HCT116 (cell line): ENCODE measurements at regions not wholly inside any gene's neighbourhood (a gene's known extent, or its start where the extent isn't known, plus 50 kb on each side); places are given as distances from the start of the nearest gene placed in this dataset.

ENCODE experiments used
- ATAC-seq: fragments of 200-7000 bp; cut with Tn5 transposase; 2 replicates; pipeline ENCODE4 v1.9.1; 2020; ENCODE audit warnings: mild to moderate bottlenecking, moderate library complexity
- BruUV-seq: library from RNA; stranded (reverse); fragments of 400-500 nt; replicated peaks from 2 replicates; lab custom pipeline; 2021; lab: Mats Ljungman, UMichigan
- CTCF ChIA-PET: fragments of 300-600 bp; sonication (Branson Sonifier 250); formaldehyde crosslinking; loops from one replicate; lab custom pipeline; 2021; ENCODE audit warnings: antibody characterized with exemption; lab: Charles Lee
- POLR2A ChIA-PET: fragments of 300-600, 350-600 bp; sonication (Branson Sonifier 250); formaldehyde crosslinking; loops from one replicate; lab custom pipeline; 2021; ENCODE audit warnings: antibody characterized with exemption; lab: Charles Lee
- RAD21 ChIA-PET, 2 experiments: fragments of 300-600 bp; sonication (Branson Sonifier 250); formaldehyde crosslinking; loops; one replicate each; lab custom pipeline; 2023; ENCODE audit warnings: low total read pairs in 2 of 2; ENCODE audit not compliant: uncharacterized antibody in 2 of 2, unreplicated experiment in 2 of 2, low non-redundant PET in 1 of 2; lab: Charles Lee
- DNase-seq: peaks from one replicate; pipeline ENCODE4 v3.0.0-alpha.2; 2010; ENCODE audit warnings: low read depth, low spot score
- H2AFZ ChIP-seq: fragments of 200-600 bp; shearing (Covaris generic), sonication (generic); 2 replicates; pipeline ENCODE4 v1.6.1; 2017; ENCODE audit warnings: low read depth, mixed run types, mixed read lengths, antibody characterized with exemption, low read length; ENCODE audit not compliant: poor library complexity, severe bottlenecking
- H3K27ac ChIP-seq: 2 replicates; pipeline ENCODE4 v1.5.1; 2012; ENCODE audit warnings: low read depth, low read length
- H3K27me3 ChIP-seq: fragments of 200-600 bp; sonication (generic); 2 replicates; pipeline ENCODE4 v1.6.1; 2016; ENCODE audit warnings: mixed run types, low read length, mixed read lengths; ENCODE audit not compliant: insufficient read depth
- H3K36me3 ChIP-seq, 2 experiments: fragments of 200-500 bp in 1 of 2; fragments of 200-600 bp in 1 of 2; sonication (Bioruptor generic) in 1 of 2; sonication (generic) in 1 of 2; 2 replicates each; pipeline versions ENCODE4 v1.5.1 to v1.6.1; 2014 to 2016; ENCODE audit warnings: low read length in 2 of 2, inconsistent platforms in 1 of 2, mixed read lengths in 1 of 2, mixed run types in 1 of 2; ENCODE audit not compliant: insufficient read depth in 2 of 2, control insufficient read depth in 1 of 2
- H3K4me1 ChIP-seq, 2 experiments: fragments of 200-600 bp in 1 of 2; sonication (generic) in 1 of 2; 2 replicates each; pipeline versions ENCODE4 v1.5.1 to v1.6.1; 2012 to 2017; ENCODE audit warnings: low read length in 2 of 2, inconsistent platforms in 1 of 2, mild to moderate bottlenecking in 1 of 2, mixed read lengths in 1 of 2, mixed run types in 1 of 2, moderate library complexity in 1 of 2; ENCODE audit not compliant: insufficient read depth in 2 of 2, control insufficient read depth in 1 of 2
- H3K4me2 ChIP-seq: fragments of 200-600 bp; sonication (generic); 2 replicates; pipeline ENCODE4 v1.6.1; 2017; ENCODE audit warnings: mixed run types, low read length, mixed read lengths
- H3K4me3 ChIP-seq, 2 experiments: fragments of 200-600 bp in 1 of 2; sonication (generic) in 1 of 2; replicated peaks in 1 of 2; 2 replicates each; pipeline ENCODE4 v1.5.1; 2011 to 2016; ENCODE audit warnings: low read length in 2 of 2, control low read depth in 1 of 2, low read depth in 1 of 2, mild to moderate bottlenecking in 1 of 2, mixed read lengths in 1 of 2, mixed run types in 1 of 2
- H3K79me2 ChIP-seq: fragments of 200-600 bp; sonication (generic); 2 replicates; pipeline ENCODE4 v1.6.1; 2017; ENCODE audit warnings: mild to moderate bottlenecking, mixed run types, low read length, moderate library complexity, mixed read lengths; ENCODE audit not compliant: insufficient read depth
- H3K9ac ChIP-seq: fragments of 200-600 bp; sonication (generic); 2 replicates; pipeline ENCODE4 v1.6.1; 2016; ENCODE audit warnings: low read length, mixed read lengths
- H3K9me2 ChIP-seq: fragments of 200-600 bp; sonication (generic), shearing (Covaris generic); 2 replicates; pipeline ENCODE4 v1.6.1; 2017; ENCODE audit warnings: mixed run types, mild to moderate bottlenecking, moderate library complexity; ENCODE audit not compliant: insufficient read depth
- H3K9me3 ChIP-seq, 2 experiments: fragments of 200-500 bp in 1 of 2; fragments of 200-600 bp in 1 of 2; sonication (Bioruptor generic) in 1 of 2; sonication (generic) in 1 of 2; 2 replicates each; pipeline ENCODE4 v1.6.1; 2014 to 2017; ENCODE audit warnings: low read length in 2 of 2, mixed read lengths in 2 of 2, inconsistent platforms in 1 of 2, low read depth in 1 of 2, mild to moderate bottlenecking in 1 of 2, mixed run types in 1 of 2, moderate library complexity in 1 of 2; ENCODE audit not compliant: control insufficient read depth in 1 of 2, insufficient read depth in 1 of 2
- H4K20me1 ChIP-seq: fragments of 200-600 bp; sonication (generic), shearing (Covaris generic); 2 replicates; pipeline ENCODE4 v1.6.1; 2017; ENCODE audit warnings: mixed run types, mild to moderate bottlenecking, moderate library complexity; ENCODE audit not compliant: insufficient read depth
- ATF3 ChIP-seq: IDR thresholded peaks from 2 replicates; pipeline ENCODE4 v1.6.1; 2012
- CBX3 ChIP-seq: IDR thresholded peaks from 2 replicates; pipeline ENCODE4 v1.6.1; 2012; ENCODE audit warnings: low read depth
- CEBPB ChIP-seq: IDR thresholded peaks from 2 replicates; pipeline ENCODE4 v1.6.1; 2012; ENCODE audit warnings: low read depth
- EGR1 ChIP-seq: IDR thresholded peaks from 2 replicates; pipeline ENCODE4 v1.6.1; 2012; ENCODE audit warnings: low read depth
- ELF1 ChIP-seq: IDR thresholded peaks from 2 replicates; pipeline ENCODE4 v1.6.1; 2012; ENCODE audit warnings: low read depth, borderline replicate concordance
- EZH2 ChIP-seq: fragments of 200-600 bp; sonication (generic); IDR thresholded peaks from 2 replicates; pipeline ENCODE4 v1.6.1; 2017; ENCODE audit warnings: antibody characterized with exemption, mixed run types
- FOSL1 ChIP-seq: IDR thresholded peaks from 2 replicates; pipeline ENCODE4 v1.6.1; 2012; ENCODE audit warnings: low read depth
- JUND ChIP-seq: IDR thresholded peaks from 2 replicates; pipeline ENCODE4 v1.6.1; 2012
- POLR2A ChIP-seq: IDR thresholded peaks from 2 replicates; pipeline ENCODE4 v1.7.0; 2011; ENCODE audit warnings: borderline replicate concordance; ENCODE audit not compliant: insufficient read depth, insufficient read length; ENCODE audit errors: extremely low read depth
- POLR2AphosphoS5 ChIP-seq: IDR thresholded peaks from 2 replicates; pipeline ENCODE4 v1.6.1; 2011; ENCODE audit warnings: mild to moderate bottlenecking, low read depth, low read length, moderate library complexity
- SIN3A ChIP-seq: IDR thresholded peaks from 2 replicates; pipeline ENCODE4 v1.6.1; 2012; ENCODE audit warnings: low read depth
- SRF ChIP-seq: IDR thresholded peaks from 2 replicates; pipeline ENCODE4 v1.6.1; 2012; ENCODE audit warnings: low read depth
- TCF7L2 ChIP-seq: IDR thresholded peaks from 2 replicates; pipeline ENCODE4 v1.7.0; 2011; ENCODE audit warnings: borderline replicate concordance, inconsistent platforms; ENCODE audit not compliant: insufficient read depth, insufficient read length; ENCODE audit errors: extremely low read depth
- YY1 ChIP-seq: IDR thresholded peaks from 2 replicates; pipeline ENCODE4 v1.6.1; 2011; ENCODE audit warnings: low read length, low read depth, moderate library complexity, mild to moderate bottlenecking; ENCODE audit not compliant: insufficient replicate concordance; ENCODE audit errors: extremely low read depth
- ZFX ChIP-seq: fragments of 450-650 bp; IDR thresholded peaks from 2 replicates; pipeline ENCODE4 v1.6.1; 2017
- ZNF274 ChIP-seq: fragments of 200-500 bp; sonication (Bioruptor generic); IDR thresholded peaks from 2 replicates; pipeline ENCODE4 v1.6.1; 2014; ENCODE audit warnings: mild to moderate bottlenecking, low read depth, low read length, inconsistent platforms
- intact Hi-C: fragments of 100-400 bp; cut with micrococcal nuclease; formaldehyde crosslinking; loops from 2 replicates; pipeline ENCODE4 v1.10.0; 2022
- TF ChIP-seq, protein P1 (sequence below): IDR thresholded peaks from 2 replicates; pipeline ENCODE4 v1.6.1; 2012
- TF ChIP-seq, protein P2 (sequence below): IDR thresholded peaks from 2 replicates; pipeline ENCODE4 v1.6.1; 2012; ENCODE audit warnings: low read depth

- no peaks in the 10 kb centered on the region for H3K27me3 ChIP-seq
Measured at GRCh38 chr4:111986095-111986494, 159.2 kb upstream of the FAM241A start.

GRCh38 chr4:111988514-111988913 is 156.7 kb upstream of the FAM241A start:
- Histone ChIP-seq H3K4me1 (peaks cover 0 to 15% of the 10 kb centered on the region in 2 experiments; a peak in 2 of 4 replicates), H3K9me3 (no peaks in the 10 kb centered on the region), H2AFZ (no peak overlapping the region), H3K4me3 (no peak overlapping the region), H3K27ac (no peak overlapping the region), H3K79me2 (no peaks in the 10 kb centered on the region), H3K9ac (no peak overlapping the region), H3K36me3 (no peaks in the 10 kb centered on the region), H3K27me3 (no peaks in the 10 kb centered on the region), H3K9me2 (no peaks in the 10 kb centered on the region), H4K20me1 (no peaks in the 10 kb centered on the region), H3K4me2 (no peak overlapping the region)
- TF ChIP-seq ZFX: no peak
- TF ChIP-seq EZH2: no peak
- no peak for TF ChIP-seq FOSL1
- no peak for TF ChIP-seq SIN3A
- no peak for TF ChIP-seq EGR1
- TF ChIP-seq JUND: no peak
- no peak for TF ChIP-seq YY1
- no peak for TF ChIP-seq ELF1
- TF ChIP-seq POLR2AphosphoS5: no peak
- no peak for TF ChIP-seq TCF7L2
- TF ChIP-seq, protein P1, sequence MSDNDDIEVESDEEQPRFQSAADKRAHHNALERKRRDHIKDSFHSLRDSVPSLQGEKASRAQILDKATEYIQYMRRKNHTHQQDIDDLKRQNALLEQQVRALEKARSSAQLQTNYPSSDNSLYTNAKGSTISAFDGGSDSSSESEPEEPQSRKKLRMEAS: no peak
- TF ChIP-seq CEBPB: no peak
- no peak for TF ChIP-seq POLR2A
- no peak for TF ChIP-seq ATF3
- no peak for TF ChIP-seq SRF
- TF ChIP-seq, protein P2, sequence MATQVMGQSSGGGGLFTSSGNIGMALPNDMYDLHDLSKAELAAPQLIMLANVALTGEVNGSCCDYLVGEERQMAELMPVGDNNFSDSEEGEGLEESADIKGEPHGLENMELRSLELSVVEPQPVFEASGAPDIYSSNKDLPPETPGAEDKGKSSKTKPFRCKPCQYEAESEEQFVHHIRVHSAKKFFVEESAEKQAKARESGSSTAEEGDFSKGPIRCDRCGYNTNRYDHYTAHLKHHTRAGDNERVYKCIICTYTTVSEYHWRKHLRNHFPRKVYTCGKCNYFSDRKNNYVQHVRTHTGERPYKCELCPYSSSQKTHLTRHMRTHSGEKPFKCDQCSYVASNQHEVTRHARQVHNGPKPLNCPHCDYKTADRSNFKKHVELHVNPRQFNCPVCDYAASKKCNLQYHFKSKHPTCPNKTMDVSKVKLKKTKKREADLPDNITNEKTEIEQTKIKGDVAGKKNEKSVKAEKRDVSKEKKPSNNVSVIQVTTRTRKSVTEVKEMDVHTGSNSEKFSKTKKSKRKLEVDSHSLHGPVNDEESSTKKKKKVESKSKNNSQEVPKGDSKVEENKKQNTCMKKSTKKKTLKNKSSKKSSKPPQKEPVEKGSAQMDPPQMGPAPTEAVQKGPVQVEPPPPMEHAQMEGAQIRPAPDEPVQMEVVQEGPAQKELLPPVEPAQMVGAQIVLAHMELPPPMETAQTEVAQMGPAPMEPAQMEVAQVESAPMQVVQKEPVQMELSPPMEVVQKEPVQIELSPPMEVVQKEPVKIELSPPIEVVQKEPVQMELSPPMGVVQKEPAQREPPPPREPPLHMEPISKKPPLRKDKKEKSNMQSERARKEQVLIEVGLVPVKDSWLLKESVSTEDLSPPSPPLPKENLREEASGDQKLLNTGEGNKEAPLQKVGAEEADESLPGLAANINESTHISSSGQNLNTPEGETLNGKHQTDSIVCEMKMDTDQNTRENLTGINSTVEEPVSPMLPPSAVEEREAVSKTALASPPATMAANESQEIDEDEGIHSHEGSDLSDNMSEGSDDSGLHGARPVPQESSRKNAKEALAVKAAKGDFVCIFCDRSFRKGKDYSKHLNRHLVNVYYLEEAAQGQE: no peak
- TF ChIP-seq CBX3: no peak
- TF ChIP-seq ZNF274: no peak
- intact Hi-C loops: no loop called here
- POLR2A ChIA-PET: no interaction called here
- no peak for ATAC-seq
- DNase-seq: no peak
- RAD21 ChIA-PET: no interaction called here
- no TSS peak for BruUV-seq
- CTCF ChIA-PET: no interaction called here

More at GRCh38 chr4:111986095-111986494, 159.2 kb upstream of the FAM241A start:
- Histone ChIP-seq H3K36me3 (no peaks in the 10 kb centered on the region), H3K4me2 (no peak overlapping the region), H3K4me3 (no peak overlapping the region), H3K27ac (no peak overlapping the region), H3K4me1 (0 out of 4 replicates have a peak, but pooled peaks cover 0 to 1% of the 10 kb centered on the region in 2 experiments), H2AFZ (no peak overlapping the region), H3K9me2 (no peaks in the 10 kb centered on the region), H3K79me2 (no peaks in the 10 kb centered on the region), H3K9ac (no peak overlapping the region), H3K9me3 (no peaks in the 10 kb centered on the region), H4K20me1 (no peaks in the 10 kb centered on the region)
- ChIA-PET RAD21 (no interaction called here), CTCF (no interaction called here), POLR2A (no interaction called here)
- no peak for DNase-seq
- ATAC-seq: no peak
- intact Hi-C loops: no loop called here
- no TSS peak for BruUV-seq
- TF ChIP-seq CEBPB: no peak
